Femur (tissue), 1 donor: ENCODE measurements at regions not wholly inside any gene's neighbourhood (a gene's known extent, or its start where the extent isn't known, plus 50 kb on each side); places are given as distances from the start of the nearest gene placed in this dataset.
"Not testable (repeated sequence)": the region's sequence is repeated elsewhere in the genome, so short reads cannot be mapped to it uniquely, and the experiment has no call there.

Experiments used
- DNase-seq: peaks from one replicate; pipeline ENCODE4 v3.0.0-alpha.2; 2017

DNA sequence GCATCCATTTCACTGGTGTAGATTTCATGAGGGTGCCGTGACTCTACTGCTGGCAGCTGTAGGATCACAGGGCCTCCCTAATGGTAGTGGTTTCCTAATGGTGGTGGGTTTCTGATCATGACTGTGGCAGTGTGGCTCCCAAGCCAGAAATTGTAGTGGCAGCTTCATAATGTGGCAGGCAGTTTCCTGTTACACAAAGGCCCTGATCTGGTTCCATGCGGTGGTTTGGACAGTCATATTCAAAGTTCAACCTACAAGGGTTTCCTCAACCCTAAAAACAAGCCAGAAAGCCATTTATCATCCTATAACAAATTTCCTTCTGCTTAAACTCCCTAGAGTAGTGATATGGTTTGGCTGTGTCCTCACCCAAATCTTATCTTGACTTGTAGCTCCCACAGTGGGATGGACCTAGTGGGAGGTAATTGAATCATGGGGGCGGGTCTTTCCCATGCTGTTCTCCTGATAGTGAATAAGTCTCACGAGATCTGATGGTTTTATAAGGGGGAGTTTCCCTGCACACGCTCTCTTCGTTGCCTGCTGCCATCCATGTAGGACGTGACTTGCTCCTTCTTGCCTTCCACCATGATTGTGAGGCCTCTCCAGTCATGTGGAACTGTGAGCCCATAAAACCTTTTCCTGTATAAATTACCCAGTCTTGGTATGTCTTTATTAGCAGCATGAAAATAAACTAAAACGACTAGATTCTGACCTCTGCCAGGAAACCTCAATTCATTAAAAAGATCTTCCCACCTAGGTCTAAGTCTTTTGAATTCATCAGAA, 257.1 kb downstream of the EFCAB11 start:
- no peak for DNase-seq

DNA sequence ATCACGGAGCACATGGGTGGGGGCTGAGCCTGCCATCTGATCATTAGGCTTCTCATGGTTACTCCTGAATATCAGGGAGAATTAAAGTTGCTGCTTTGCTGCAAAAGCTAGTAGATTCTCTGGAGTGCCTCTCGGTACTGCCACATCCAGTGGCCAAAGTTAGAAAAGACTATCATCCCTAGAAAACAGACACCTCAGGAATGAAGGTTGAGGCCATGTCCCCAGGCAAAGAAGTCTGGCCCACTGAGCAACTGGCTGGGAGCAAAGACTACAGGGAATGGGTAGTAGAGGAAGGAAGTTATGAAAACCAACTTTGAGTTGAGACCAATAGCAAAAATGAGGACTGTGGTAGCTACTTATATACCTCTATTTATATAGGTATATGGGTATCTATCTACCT, 258.7 kb downstream of the EFCAB11 start:
- DNase-seq: no peak

- DNase-seq: no peak
Measured at GRCh38 chr14:89690139-89690538, 264.4 kb downstream of the EFCAB11 start.

GRCh38 chr14:89689711-89690110, 264.8 kb downstream of the EFCAB11 start:
- DNase-seq: not testable (repeated sequence)

GRCh38 chr14:89688507-89689211, 265.9 kb downstream of the EFCAB11 start:
- DNase-seq: no peak

- DNase-seq: not testable (repeated sequence)
Measured at GRCh38 chr14:89687129-89687528, 267.4 kb downstream of the EFCAB11 start.

DNA sequence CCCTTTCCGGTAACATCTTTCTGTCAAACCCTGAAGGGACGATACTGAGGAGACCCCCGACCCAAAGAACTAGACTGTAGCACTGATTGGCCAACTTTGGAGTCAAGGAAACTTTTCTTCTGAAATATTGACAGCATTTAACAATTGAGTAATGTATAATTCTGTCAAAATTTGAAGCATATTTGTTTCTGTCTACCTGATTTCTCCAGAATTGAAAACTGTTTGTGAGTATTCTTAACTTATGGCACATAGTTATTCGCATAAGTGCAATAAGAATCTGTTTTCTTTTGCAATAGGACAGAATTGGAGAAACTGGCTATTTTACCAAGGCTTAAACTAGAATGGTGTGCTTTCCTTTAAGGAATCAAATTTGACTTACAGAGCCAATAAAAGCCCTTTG, 267.1 kb upstream of the FOXN3 start:
- no peak for DNase-seq

- DNase-seq: no peak
Measured at GRCh38 chr14:89681086-89682018, 264.3 kb upstream of the FOXN3 start.

DNA sequence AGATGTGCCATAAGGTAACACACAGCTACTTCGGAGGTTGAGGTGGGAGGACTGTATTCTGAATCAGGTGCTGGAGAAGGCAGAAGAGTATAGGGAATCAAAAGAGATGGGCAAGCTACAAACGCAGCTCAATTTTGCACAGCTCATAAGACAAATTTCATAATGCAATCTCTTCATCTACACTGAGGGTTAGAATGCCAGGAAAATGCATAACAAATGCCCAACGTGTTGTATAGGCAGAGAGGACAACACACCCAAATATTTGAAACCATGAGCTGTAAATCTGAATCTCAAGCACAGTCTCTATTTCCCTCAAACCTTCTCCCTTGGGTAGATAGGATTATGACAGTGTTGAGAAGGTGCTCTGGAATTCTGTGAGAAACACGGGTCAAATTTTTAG, 263.1 kb upstream of the FOXN3 start:
- DNase-seq: no peak

DNA sequence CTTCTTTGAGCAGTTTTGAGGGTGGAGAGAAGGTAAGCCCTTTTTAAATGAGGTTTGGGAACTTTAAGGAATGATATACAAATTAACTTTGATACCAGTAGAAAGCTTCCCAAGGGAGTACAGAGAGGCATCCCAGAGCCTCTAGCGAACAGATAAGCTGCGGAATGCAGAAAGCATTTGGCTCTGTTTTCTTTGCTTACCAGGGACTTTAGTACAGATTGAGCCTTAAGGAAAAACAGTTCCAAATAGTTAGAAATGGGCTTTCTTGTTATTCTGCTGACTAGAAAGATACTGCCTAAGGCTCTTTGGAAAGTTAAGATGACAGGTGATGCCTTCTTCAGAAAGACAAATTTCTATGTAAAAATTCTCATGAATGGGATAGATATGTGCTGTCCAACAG, 261.7 kb upstream of the FOXN3 start:
- no peak for DNase-seq

DNA sequence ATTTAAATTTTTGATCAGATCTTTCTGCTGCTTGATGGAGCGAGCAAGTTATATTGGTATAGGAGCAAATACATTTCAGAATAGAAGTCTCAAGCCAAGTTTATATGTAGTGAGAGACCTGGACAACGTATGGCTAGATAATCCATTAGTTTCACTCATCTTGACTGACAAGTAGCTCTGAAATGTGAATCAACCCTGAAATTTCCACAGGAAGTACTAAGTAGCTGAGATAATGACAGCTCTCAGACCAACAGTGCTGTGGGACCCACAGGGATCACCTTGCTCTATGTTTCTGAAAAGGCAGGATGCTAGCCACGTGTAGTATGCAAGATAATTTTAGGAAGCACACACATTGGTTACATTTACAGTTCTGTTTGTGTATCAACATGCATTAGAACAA, 258.6 kb upstream of the FOXN3 start:
- no peak for DNase-seq

DNA sequence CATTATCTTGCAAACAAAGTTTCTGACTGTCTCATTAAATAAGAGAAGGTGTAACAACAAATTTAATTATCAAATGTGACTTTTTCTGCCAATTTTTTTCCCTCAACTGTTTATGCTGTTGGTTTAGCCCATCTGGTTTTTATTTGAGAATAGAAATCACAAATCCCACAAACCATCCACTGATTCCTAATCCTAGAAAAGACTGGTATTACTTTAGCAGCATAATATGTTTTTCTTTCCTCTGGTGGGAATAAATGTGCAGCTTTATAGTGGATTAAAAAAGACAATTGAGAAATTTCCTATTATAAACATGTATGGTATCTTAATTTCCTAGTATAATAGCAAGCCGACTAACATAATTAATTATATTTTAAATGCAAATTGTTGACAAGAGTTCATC, 257.9 kb upstream of the FOXN3 start:
- DNase-seq: no peak

- DNase-seq: no peak
Measured at GRCh38 chr14:89674240-89674639, 257.2 kb upstream of the FOXN3 start.

DNA sequence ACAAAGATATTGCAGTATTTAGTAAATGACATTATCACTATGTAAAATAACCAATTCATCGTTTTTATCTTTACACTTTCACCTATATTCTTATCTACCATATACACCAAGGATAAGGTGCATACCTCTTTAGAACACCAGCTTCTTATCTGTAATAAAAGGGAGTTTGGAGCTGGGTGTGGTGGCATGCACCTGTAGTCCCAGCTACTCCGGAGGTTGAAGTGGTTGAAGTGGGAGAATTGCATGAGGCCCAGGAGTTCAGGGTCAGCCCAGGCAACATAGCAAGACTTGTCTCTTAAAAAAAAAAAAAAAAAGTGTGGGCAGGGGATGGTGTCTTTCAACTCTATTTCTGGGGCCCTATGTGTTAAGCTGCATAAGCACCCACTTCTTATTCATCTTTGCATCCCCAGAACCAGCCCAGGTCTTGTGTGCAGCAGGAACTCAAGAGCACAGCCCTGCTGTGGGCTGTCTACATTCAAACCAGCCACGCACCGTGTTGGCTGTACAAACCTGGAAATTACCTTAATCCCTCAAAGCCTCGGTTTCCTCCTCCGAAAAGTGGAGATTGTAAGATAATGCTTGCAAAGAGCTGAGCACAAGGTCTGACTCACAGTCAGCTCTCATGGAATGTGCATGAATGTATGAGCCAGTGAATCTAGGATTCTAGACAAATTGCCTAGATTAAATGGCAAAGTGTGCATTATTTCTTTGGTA, 256.6 kb upstream of the FOXN3 start:
- no peak for DNase-seq

GRCh38 chr14:89672636-89673511, 255.8 kb upstream of the FOXN3 start:
- DNase-seq: peak; percentile 44

DNA sequence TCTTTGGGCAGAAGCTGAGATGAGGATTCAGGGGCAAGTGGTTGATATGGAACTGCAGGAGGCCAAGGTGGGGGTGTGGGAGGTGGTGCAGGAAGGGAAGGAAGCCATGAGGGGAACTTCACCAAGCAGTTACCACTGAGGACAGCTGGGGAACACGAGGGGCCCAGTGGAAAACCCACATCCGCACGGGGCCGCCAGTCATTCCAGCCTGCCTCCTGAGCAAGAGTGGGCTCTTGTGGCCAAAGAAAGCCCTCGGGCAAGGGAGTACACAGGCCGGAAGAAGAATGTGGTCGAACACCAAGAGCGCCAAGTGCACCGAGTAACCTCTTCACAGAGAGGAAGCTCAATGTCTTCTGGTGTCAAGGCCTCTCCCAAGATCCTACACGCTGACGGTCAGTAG, 252.2 kb upstream of the FOXN3 start:
- DNase-seq: peak; percentile 31

- no peak for DNase-seq
Measured at GRCh38 chr14:89667983-89668382, 250.9 kb upstream of the FOXN3 start.

DNA sequence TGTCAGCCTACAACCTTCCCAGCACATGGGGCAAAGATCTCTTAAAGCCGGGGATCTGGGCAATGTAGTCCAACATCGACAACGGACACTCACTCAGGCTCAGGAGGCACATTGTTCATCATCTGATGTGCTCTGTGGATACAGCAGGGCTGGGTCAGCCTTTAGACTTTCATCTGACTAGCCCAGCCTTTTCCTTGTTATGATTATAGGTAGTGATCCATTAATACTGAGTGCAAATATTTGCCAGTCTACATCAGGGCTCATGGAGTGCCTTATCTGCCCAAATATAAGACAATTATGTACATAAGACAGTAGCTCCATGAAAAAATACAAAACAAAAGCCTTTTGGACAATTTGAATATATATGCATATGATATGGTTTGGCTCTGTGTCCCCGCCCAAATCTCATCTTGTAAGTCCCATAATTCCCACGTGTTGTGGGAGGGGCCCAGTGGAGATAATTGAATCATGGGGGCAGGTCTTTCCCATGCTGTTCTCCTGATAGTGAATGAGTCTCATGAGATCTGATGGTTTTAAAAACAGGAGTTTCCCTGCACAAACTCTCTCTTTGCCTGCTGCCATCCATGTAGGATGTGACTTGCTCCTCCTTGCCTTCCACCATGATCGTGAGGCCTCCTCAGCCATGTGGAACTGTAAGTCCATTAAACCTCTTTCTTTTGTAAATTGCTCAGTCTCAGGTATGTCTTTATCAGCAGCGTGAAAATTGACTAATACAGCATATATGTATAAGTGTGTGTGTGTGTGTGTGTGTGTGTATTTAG, 248.5 kb upstream of the FOXN3 start:
- not testable (repeated sequence) for DNase-seq

DNA sequence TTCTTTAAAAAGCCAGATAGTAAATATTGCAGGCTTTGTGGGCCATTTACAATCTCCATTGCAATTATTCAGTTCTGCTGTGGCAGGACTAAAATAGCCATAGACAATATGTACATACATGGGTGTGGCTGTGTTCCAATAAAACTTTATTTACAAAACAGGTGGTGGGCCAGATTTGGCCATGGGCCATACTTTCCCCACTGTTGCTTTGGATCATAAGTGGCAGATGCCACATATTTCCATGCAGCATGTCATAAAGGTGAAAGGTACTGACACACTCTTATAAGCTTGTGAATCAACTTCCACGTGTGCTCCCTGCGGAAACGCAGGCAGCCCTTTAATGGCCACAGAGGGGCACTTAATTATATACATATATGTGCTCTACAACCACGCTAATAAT, 244.4 kb upstream of the FOXN3 start:
- DNase-seq: no peak

GRCh38 chr14:89660625-89661233, 243.7 kb upstream of the FOXN3 start:
- DNase-seq: not testable (repeated sequence)
